Stomach smooth muscle (tissue), 2 donors: ENCODE measurements at regions not wholly inside any gene's neighbourhood (a gene's known extent, or its start where the extent isn't known, plus 50 kb on each side); places are given as distances from the start of the nearest gene placed in this dataset.
"Not testable (repeated sequence)": the region's sequence is repeated elsewhere in the genome, so short reads cannot be mapped to it uniquely, and the experiment has no call there.

Experiments used
- H3K27ac ChIP-seq: one replicate; pipeline ENCODE4 v1.7.0; 2013; ENCODE audit warnings: mild to moderate bottlenecking, low read length, inconsistent platforms
- H3K27me3 ChIP-seq, 2 donors: one replicate each; pipeline ENCODE4 v1.7.0; 2013; ENCODE audit warnings: low read length in 2 of 2; ENCODE audit not compliant: insufficient read depth in 2 of 2, control insufficient read depth in 1 of 2
- H3K36me3 ChIP-seq, 2 donors: one replicate each; pipeline ENCODE4 v1.7.0; 2013; ENCODE audit warnings: low read length in 2 of 2; ENCODE audit not compliant: control insufficient read depth in 2 of 2, insufficient read depth in 2 of 2
- H3K4me1 ChIP-seq: one replicate; pipeline ENCODE4 v1.7.0; 2013; ENCODE audit warnings: low read length; ENCODE audit not compliant: control insufficient read depth, insufficient read depth
- H3K4me3 ChIP-seq, 2 donors: one replicate each; pipeline ENCODE4 v1.7.0; 2013; ENCODE audit warnings: low read length in 2 of 2
- H3K9ac ChIP-seq, 2 donors: one replicate each; pipeline ENCODE4 v1.7.0; 2013; ENCODE audit warnings: low read length in 2 of 2, mild to moderate bottlenecking in 1 of 2
- H3K9me3 ChIP-seq, 2 donors: one replicate each; pipeline ENCODE4 v1.7.0; 2013; ENCODE audit warnings: low read length in 2 of 2; ENCODE audit not compliant: control insufficient read depth in 2 of 2
- donor health status: healthy.
- donor health status: Pancreatic carcinoma.

- H3K9ac ChIP-seq, H3K27ac ChIP-seq, H3K9me3 ChIP-seq, H3K36me3 ChIP-seq, H3K4me3 ChIP-seq, H3K27me3 ChIP-seq, H3K4me1 ChIP-seq: not testable (repeated sequence)
Observed at GRCh38 chr6:51193163-51193562, 374.5 kb downstream of the TFAP2B start.

GRCh38 chr6:51199105-51199552, 380.5 kb downstream of the TFAP2B start:
- H3K4me3 ChIP-seq = no peak overlapping the region
- H3K36me3 ChIP-seq = no peaks in the 10 kb centered on the region
- H3K9me3 ChIP-seq = no peaks in the 10 kb centered on the region
- no peaks in the 10 kb centered on the region for H3K27me3 ChIP-seq
- no peak overlapping the region for H3K9ac ChIP-seq
- H3K4me1 ChIP-seq = no peaks in the 10 kb centered on the region
- H3K27ac ChIP-seq = no peak overlapping the region

GRCh38 chr6:51199733-51200260, 381.1 kb downstream of the TFAP2B start:
- H3K4me3 ChIP-seq = no peak overlapping the region
- H3K27me3 ChIP-seq = no peaks in the 10 kb centered on the region
- no peaks in the 10 kb centered on the region for H3K9me3 ChIP-seq
- H3K9ac ChIP-seq = no peak overlapping the region
- no peaks in the 10 kb centered on the region for H3K36me3 ChIP-seq
- H3K4me1 ChIP-seq = no peaks in the 10 kb centered on the region
- no peak overlapping the region for H3K27ac ChIP-seq

GRCh38 chr6:51200676-51201075, 382.0 kb downstream of the TFAP2B start:
- no peak overlapping the region for H3K4me3 ChIP-seq
- no peak overlapping the region for H3K9ac ChIP-seq
- H3K27ac ChIP-seq = no peak overlapping the region
- H3K36me3 ChIP-seq = no peaks in the 10 kb centered on the region
- H3K27me3 ChIP-seq = no peaks in the 10 kb centered on the region
- H3K4me1 ChIP-seq = no peaks in the 10 kb centered on the region
- no peaks in the 10 kb centered on the region for H3K9me3 ChIP-seq

GRCh38 chr6:51202653-51203052, 384.0 kb downstream of the TFAP2B start:
- H3K9ac ChIP-seq, H3K27ac ChIP-seq, H3K4me3 ChIP-seq, H3K4me1 ChIP-seq, H3K9me3 ChIP-seq, H3K36me3 ChIP-seq, H3K27me3 ChIP-seq: not testable (repeated sequence)

- Histone ChIP-seq H3K4me3 (no peak overlapping the region), H3K9ac (no peak overlapping the region), H3K4me1 (no peaks in the 10 kb centered on the region)
Observed at GRCh38 chr6:51203504-51203903, 384.8 kb downstream of the TFAP2B start.

GRCh38 chr6:51206686-51207085, 388.0 kb downstream of the TFAP2B start:
- not testable (repeated sequence) for H3K27ac ChIP-seq, H3K27me3 ChIP-seq, H3K9me3 ChIP-seq, H3K9ac ChIP-seq, H3K4me1 ChIP-seq, H3K36me3 ChIP-seq, H3K4me3 ChIP-seq

More at GRCh38 chr6:51203504-51203903, 384.8 kb downstream of the TFAP2B start:
- Histone ChIP-seq H3K27ac (no peak overlapping the region), H3K36me3 (no peaks in the 10 kb centered on the region), H3K9me3 (no peaks in the 10 kb centered on the region), H3K27me3 (no peaks in the 10 kb centered on the region)

GRCh38 chr6:51209651-51210050, 391.0 kb downstream of the TFAP2B start:
- H3K36me3 ChIP-seq = no peaks in the 10 kb centered on the region
- H3K9ac ChIP-seq = no peak overlapping the region
- no peak overlapping the region for H3K27ac ChIP-seq
- no peak overlapping the region for H3K4me3 ChIP-seq
- H3K4me1 ChIP-seq = no peaks in the 10 kb centered on the region
- H3K27me3 ChIP-seq = no peaks in the 10 kb centered on the region
- no peaks in the 10 kb centered on the region for H3K9me3 ChIP-seq

- no peaks in the 10 kb centered on the region for H3K36me3 ChIP-seq
- no peaks in the 10 kb centered on the region for H3K27me3 ChIP-seq
- H3K4me3 ChIP-seq = peak overlapping the region in 1 of 2 donors; percentile 7
- H3K27ac ChIP-seq = no peak overlapping the region
- no peaks in the 10 kb centered on the region for H3K9me3 ChIP-seq
- H3K9ac ChIP-seq = no peak overlapping the region
- no peaks in the 10 kb centered on the region for H3K4me1 ChIP-seq
Observed at GRCh38 chr6:51213811-51214210, 395.1 kb downstream of the TFAP2B start.

GRCh38 chr6:51214442-51214841, 395.8 kb downstream of the TFAP2B start:
- Histone ChIP-seq H3K4me3 (no peak overlapping the region), H3K9ac (no peak overlapping the region), H3K9me3 (no peaks in the 10 kb centered on the region), H3K36me3 (no peaks in the 10 kb centered on the region), H3K27ac (no peak overlapping the region), H3K27me3 (no peaks in the 10 kb centered on the region), H3K4me1 (no peaks in the 10 kb centered on the region)

GRCh38 chr6:51218181-51218580, 399.5 kb downstream of the TFAP2B start:
- no peaks in the 10 kb centered on the region for H3K36me3 ChIP-seq
- H3K27ac ChIP-seq = no peak overlapping the region
- no peaks in the 10 kb centered on the region for H3K4me1 ChIP-seq
- H3K9ac ChIP-seq = no peak overlapping the region
- H3K9me3 ChIP-seq = no peaks in the 10 kb centered on the region
- no peaks in the 10 kb centered on the region for H3K27me3 ChIP-seq
- H3K4me3 ChIP-seq = no peak overlapping the region
